ENCODE measurements at regions not wholly inside any gene's neighbourhood (a gene's known extent, or its start where the extent isn't known, plus 50 kb on each side); places are given as distances from the start of the nearest gene placed in this dataset.

DNA sequence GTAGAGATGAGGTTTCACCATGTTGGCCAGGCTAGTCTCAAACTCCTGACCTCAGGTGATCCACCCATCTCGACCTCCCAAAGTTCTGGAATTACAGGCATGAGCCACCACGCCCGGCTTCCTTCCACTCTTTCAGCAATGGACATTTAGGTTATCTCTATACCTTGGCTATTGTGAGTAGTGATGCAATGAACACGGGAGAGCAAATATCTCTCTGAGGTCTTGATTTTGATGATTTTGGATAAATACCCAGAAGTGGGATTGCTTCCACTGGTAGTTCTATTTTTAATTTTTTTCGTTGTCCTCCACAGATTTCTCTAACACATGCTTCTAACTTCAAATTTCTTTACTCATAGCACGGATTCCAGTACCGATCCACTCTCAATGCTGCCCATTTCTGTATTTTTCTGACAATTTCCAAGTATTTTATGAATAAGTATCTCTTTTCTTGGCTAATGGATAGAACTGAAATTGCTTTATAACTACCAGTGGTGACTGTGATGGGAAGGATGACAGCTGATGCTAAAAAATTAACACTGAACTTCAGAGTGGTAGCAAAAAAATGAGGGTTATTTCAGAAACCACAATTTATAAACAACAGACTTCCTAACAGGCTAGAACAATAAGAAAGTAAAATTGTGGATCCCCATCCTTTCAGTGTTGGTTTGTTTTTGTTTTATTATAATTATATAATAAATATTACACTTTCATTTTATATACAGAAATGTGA is 327.5 kb upstream of the RUNX1 start:
- no peak for ATAC-seq (ENCODE audit: low FRiP score)
- TF ChIP-seq, protein P1, sequence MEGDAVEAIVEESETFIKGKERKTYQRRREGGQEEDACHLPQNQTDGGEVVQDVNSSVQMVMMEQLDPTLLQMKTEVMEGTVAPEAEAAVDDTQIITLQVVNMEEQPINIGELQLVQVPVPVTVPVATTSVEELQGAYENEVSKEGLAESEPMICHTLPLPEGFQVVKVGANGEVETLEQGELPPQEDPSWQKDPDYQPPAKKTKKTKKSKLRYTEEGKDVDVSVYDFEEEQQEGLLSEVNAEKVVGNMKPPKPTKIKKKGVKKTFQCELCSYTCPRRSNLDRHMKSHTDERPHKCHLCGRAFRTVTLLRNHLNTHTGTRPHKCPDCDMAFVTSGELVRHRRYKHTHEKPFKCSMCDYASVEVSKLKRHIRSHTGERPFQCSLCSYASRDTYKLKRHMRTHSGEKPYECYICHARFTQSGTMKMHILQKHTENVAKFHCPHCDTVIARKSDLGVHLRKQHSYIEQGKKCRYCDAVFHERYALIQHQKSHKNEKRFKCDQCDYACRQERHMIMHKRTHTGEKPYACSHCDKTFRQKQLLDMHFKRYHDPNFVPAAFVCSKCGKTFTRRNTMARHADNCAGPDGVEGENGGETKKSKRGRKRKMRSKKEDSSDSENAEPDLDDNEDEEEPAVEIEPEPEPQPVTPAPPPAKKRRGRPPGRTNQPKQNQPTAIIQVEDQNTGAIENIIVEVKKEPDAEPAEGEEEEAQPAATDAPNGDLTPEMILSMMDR (IDR thresholded peaks at IDR 0.05): no peak
- no peak for DNase-seq (ENCODE audit: low spot score)

DNA sequence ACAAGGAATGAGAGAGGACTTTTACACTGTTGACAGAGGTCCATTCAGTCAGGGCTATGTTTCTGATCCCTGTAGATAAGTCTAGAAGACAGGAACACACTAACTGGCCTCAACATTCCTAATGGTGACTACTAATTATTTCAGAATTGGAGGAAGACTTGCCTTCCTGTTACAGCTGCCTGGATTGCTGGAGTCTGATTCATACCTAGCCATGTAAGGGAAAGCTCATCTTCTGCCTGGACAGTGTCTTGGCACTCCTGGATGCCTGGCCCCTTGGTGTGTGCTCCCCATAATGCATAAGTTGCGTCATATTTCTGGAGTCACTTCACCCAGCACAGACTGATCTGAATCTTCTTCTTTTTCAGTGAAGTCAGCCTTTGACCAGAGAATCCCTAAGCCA is 326.0 kb upstream of the RUNX1 start:
- TF ChIP-seq, protein P1 (IDR thresholded peaks at IDR 0.05): no peak
- DNase-seq (ENCODE audit: low spot score) (no peak), ATAC-seq (ENCODE audit: low FRiP score) (no peak)

DNA sequence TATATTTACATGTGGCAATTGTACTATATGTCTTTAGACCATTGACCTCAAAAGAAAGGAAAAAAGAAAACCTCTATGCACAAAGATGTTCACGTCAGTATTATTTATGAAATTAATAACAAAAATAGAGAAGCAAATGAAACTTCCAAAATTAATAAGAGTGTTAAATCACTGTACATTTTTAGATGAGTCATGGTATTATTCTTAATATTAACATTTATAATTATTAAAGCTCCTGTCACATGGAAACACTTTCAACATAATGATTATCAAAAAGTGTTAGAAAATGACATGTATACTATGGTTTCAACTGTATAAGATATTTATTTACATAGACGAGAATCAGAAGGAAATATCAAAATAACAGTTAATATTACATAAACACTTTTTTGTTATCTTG is 324.9 kb upstream of the RUNX1 start:
- DNase-seq (ENCODE audit: low spot score) (no peak), ATAC-seq (ENCODE audit: low FRiP score) (no peak)
- TF ChIP-seq, protein P1 (IDR thresholded peaks at IDR 0.05): no peak

DNA sequence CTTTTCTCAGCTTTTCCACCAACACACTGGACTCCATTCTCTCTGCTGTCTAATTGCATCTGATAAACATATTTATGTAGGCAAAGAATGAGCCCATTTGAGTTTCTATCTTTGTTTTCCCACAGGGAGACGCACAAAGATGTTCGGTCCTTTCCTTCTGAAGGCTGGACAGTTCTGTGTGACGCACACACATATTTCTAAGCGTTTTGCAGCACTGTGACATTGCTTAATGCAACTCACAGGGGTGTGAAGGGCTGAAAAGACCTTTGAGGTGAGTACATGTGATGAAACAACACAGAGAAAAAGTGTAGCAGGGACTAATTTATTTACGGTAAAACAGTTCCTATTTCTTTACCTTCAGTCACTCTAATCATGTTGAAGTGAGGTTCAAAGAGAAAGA is 323.1 kb upstream of the RUNX1 start:
- DNase-seq (ENCODE audit: low spot score): no peak
- TF ChIP-seq, protein P1 (IDR thresholded peaks at IDR 0.05): no peak
- ATAC-seq (ENCODE audit: low FRiP score): no peak

DNA sequence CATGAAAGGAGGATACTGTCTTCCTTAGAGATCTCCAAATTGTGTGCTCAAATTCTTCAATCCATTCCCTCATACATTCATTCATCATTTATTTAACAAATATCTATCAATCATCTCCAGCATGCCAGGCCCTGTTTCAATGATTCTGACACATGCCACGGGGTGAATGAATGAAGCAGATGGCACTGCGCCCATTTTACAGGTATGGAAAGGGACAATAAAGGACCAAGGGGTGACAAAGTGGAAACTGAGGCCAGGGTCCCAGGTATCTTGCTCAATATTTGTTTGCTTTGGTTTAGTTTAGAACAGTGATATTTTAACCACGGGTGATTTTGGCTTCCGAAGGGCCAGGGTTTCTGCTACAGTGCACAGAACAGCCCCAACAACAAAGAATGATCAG is 321.6 kb upstream of the RUNX1 start:
- TF ChIP-seq, protein P1 (IDR thresholded peaks at IDR 0.05): no peak
- DNase-seq (ENCODE audit: low spot score) (no peak), ATAC-seq (ENCODE audit: low FRiP score) (no peak)

DNA sequence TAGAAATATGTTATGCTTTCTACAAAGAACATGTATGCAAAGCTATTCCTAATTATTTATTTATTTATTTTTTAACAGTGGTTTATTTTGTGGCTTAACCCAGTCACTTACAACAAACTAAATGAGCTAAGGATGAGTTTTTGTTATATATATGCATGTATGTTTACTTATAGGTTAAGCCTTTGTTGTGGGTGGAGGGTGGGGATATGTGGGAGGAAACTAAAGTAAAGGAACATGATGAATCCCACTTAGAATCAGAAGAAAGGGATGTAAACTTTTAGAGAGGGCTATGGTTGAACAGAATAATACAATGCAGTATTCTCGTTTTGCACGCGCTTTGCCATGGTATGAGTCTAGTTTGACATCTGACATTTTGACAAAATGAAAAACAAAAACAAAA is 321.0 kb upstream of the RUNX1 start:
- no peak for DNase-seq (ENCODE audit: low spot score)
- TF ChIP-seq, protein P1 (IDR thresholded peaks at IDR 0.05): no peak
- no peak for ATAC-seq (ENCODE audit: low FRiP score)

DNA sequence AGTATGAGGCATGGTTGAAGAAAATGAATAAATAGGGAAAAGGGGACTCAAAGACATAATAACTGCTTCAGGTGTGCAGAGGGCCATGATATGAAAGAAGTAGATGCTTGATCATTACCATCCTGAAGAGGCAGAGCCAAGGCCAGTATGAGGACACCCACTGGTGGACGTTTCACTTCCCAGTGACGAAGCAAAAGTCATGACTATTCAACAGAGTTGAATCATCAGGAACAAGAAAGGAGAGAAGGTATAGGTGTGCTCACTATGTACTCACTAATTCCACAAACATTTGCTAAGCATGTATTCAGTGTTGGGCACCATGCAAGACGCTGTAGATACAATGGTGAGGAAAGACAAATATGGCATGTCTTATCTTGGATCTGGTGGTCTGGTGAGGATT is 319.2 kb upstream of the RUNX1 start:
- ATAC-seq (ENCODE audit: low FRiP score): no peak

More for the DNA sequence above, 319.2 kb upstream of the RUNX1 start:
- TF ChIP-seq, protein P1 (IDR thresholded peaks at IDR 0.05): no peak
- no peak for DNase-seq (ENCODE audit: low spot score)
